ENCODE measurements at regions not wholly inside any gene's neighbourhood (a gene's known extent, or its start where the extent isn't known, plus 50 kb on each side); places are given as distances from the start of the nearest gene placed in this dataset.

DNA sequence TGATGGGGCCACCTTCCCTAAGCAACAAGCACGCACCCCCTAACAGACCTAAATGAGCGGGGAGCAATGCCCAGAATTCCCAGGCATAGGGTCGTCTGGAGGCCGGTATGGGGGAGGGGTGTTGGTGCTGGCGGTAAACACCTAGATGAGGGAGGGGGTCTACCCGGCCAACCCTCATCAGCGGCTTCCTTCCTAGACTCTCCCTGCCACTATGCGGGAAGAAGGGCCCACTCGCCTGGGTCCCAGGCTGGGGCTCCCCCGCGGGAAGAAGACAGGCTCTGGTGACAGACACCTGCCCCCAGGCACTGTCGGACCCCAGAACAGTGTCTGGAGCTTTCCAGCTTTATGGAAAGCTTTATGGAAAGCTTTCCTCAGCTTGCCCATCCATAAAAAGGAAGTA, 519.0 kb upstream of the SEMA6A start:
- no peak for TF ChIP-seq POLR2A (IDR thresholded peaks at IDR 0.05; ENCODE audit: low read depth, low read length)
- TF ChIP-seq SPI1 (IDR thresholded peaks at IDR 0.05; ENCODE audit: low read depth, low read length) = no peak
- TF ChIP-seq POU2F2 (IDR thresholded peaks at IDR 0.05; ENCODE audit: low read depth, low read length) = no peak
- TF ChIP-seq POLR2AphosphoS5 (IDR thresholded peaks at IDR 0.05; ENCODE audit: low read depth, low read length) = no peak
- no peak for TF ChIP-seq TAF1 (IDR thresholded peaks at IDR 0.05; ENCODE audit: low read depth, low read length)
